Endothelial cell (in vitro differentiated cells): ENCODE measurements at regions not wholly inside any gene's neighbourhood (a gene's known extent, or its start where the extent isn't known, plus 50 kb on each side); places are given as distances from the start of the nearest gene placed in this dataset.
"Not testable (repeated sequence)": the region's sequence is repeated elsewhere in the genome, so short reads cannot be mapped to it uniquely, and the experiment has no call there.

ENCODE experiments used
- DNase-seq: peaks from one replicate; pipeline ENCODE4 v3.0.0; 2021; ENCODE audit warnings: low spot score
- H3K27ac Mint-ChIP-seq: one replicate; pipeline ENCODE4 v1.8.0; 2021; ENCODE audit warnings: mixed read lengths, inconsistent platforms; ENCODE audit not compliant: unreplicated experiment
- H3K27me3 Mint-ChIP-seq: one replicate; pipeline ENCODE4 v1.8.0; 2021; ENCODE audit warnings: mild to moderate bottlenecking, moderate library complexity, mixed read lengths, inconsistent platforms; ENCODE audit not compliant: unreplicated experiment
- H3K36me3 Mint-ChIP-seq: one replicate; pipeline ENCODE4 v1.8.0; 2021; ENCODE audit warnings: mild to moderate bottlenecking, low read depth, mixed read lengths, inconsistent platforms; ENCODE audit not compliant: unreplicated experiment
- H3K4me1 Mint-ChIP-seq: one replicate; pipeline ENCODE4 v1.8.0; 2021; ENCODE audit warnings: mild to moderate bottlenecking, mixed read lengths, inconsistent platforms; ENCODE audit not compliant: unreplicated experiment
- H3K4me3 Mint-ChIP-seq: one replicate; pipeline ENCODE4 v1.8.0; 2021; ENCODE audit warnings: mild to moderate bottlenecking, mixed read lengths, inconsistent platforms; ENCODE audit not compliant: unreplicated experiment
- H3K9me3 Mint-ChIP-seq: one replicate; pipeline ENCODE4 v1.8.0; 2021; ENCODE audit warnings: mixed read lengths, inconsistent platforms; ENCODE audit not compliant: unreplicated experiment
- TF ChIP-seq, protein P1 (sequence below): fragments of 200-600 bp; sonication (generic); IDR thresholded peaks from one replicate; pipeline ENCODE4 v1.5.0; 2021; ENCODE audit warnings: antibody characterized with exemption; ENCODE audit not compliant: unreplicated experiment

DNA sequence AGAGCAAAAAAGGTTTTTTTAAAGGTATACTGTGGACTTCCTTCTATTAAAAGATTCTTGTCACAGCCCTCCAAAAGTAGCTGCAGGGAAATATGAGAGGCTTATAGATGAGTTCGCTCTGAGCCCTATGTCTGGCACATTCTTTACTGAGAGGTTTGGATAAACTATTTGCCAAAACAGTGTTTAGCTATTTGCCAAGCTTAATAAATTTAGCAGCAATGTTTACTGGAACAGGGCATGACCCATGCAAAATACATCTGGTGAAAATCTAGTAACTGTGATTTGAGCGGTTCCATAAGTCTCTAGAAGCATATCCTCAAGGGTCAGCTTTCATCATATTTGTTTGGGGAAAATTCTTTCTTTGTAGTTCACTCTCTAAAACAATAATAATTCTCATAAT, 1696.7 kb upstream of the PIK3C3 start:
- Mint-ChIP-seq H3K27ac (no peak overlapping the region), H3K9me3 (no peaks in the 10 kb centered on the region), H3K27me3 (no peaks in the 10 kb centered on the region), H3K4me3 (no peak overlapping the region), H3K4me1 (peaks cover 4% of the 10 kb centered on the region), H3K36me3 (no peaks in the 10 kb centered on the region)
- DNase-seq: no peak
- TF ChIP-seq, protein P1, sequence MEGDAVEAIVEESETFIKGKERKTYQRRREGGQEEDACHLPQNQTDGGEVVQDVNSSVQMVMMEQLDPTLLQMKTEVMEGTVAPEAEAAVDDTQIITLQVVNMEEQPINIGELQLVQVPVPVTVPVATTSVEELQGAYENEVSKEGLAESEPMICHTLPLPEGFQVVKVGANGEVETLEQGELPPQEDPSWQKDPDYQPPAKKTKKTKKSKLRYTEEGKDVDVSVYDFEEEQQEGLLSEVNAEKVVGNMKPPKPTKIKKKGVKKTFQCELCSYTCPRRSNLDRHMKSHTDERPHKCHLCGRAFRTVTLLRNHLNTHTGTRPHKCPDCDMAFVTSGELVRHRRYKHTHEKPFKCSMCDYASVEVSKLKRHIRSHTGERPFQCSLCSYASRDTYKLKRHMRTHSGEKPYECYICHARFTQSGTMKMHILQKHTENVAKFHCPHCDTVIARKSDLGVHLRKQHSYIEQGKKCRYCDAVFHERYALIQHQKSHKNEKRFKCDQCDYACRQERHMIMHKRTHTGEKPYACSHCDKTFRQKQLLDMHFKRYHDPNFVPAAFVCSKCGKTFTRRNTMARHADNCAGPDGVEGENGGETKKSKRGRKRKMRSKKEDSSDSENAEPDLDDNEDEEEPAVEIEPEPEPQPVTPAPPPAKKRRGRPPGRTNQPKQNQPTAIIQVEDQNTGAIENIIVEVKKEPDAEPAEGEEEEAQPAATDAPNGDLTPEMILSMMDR: no peak

- Mint-ChIP-seq H3K9me3 (no peaks in the 10 kb centered on the region), H3K4me3 (no peak overlapping the region), H3K27me3 (no peaks in the 10 kb centered on the region), H3K27ac (no peak overlapping the region), H3K36me3 (no peaks in the 10 kb centered on the region), H3K4me1 (no peaks in the 10 kb centered on the region)
- TF ChIP-seq, protein P1: no peak
- DNase-seq: no peak
These were observed 1704.8 kb upstream of the PIK3C3 start for GRCh38 chr18:40250236-40250635.

GRCh38 chr18:40249390-40250080, 1705.5 kb upstream of the PIK3C3 start:
- H3K4me1 Mint-ChIP-seq: no peaks in the 10 kb centered on the region
- H3K27me3 Mint-ChIP-seq: no peaks in the 10 kb centered on the region
- no peak for DNase-seq
- H3K27ac Mint-ChIP-seq: no peak overlapping the region
- H3K9me3 Mint-ChIP-seq: no peaks in the 10 kb centered on the region
- TF ChIP-seq, protein P1: no peak
- H3K4me3 Mint-ChIP-seq: no peak overlapping the region
- H3K36me3 Mint-ChIP-seq: no peaks in the 10 kb centered on the region

- H3K9me3 Mint-ChIP-seq, H3K4me1 Mint-ChIP-seq, H3K4me3 Mint-ChIP-seq, H3K27ac Mint-ChIP-seq, H3K27me3 Mint-ChIP-seq, DNase-seq, H3K36me3 Mint-ChIP-seq: not testable (repeated sequence)
These were observed 1709.4 kb upstream of the PIK3C3 start for GRCh38 chr18:40245612-40246011.

- no peak for DNase-seq
- H3K36me3 Mint-ChIP-seq: no peaks in the 10 kb centered on the region
- H3K9me3 Mint-ChIP-seq: no peaks in the 10 kb centered on the region
- no peak overlapping the region for H3K4me3 Mint-ChIP-seq
- no peak overlapping the region for H3K27ac Mint-ChIP-seq
- no peaks in the 10 kb centered on the region for H3K4me1 Mint-ChIP-seq
- no peaks in the 10 kb centered on the region for H3K27me3 Mint-ChIP-seq
- TF ChIP-seq, protein P1: no peak
These were observed 1711.4 kb upstream of the PIK3C3 start for GRCh38 chr18:40243607-40244006.
